IPS DF 6.9 (cell line): ENCODE measurements at regions not wholly inside any gene's neighbourhood (a gene's known extent, or its start where the extent isn't known, plus 50 kb on each side); places are given as distances from the start of the nearest gene placed in this dataset.

Experiments used
- DNase-seq: peaks from one replicate; pipeline ENCODE4 v3.0.0-alpha.2; 2013; ENCODE audit warnings: low read depth, low spot score
- H3K27ac ChIP-seq: one replicate; pipeline ENCODE4 v1.5.1; 2013; ENCODE audit warnings: low read length, control low read depth
- H3K27me3 ChIP-seq: 2 replicates; pipeline ENCODE4 v1.6.1; 2013; ENCODE audit warnings: mild to moderate bottlenecking, low read length; ENCODE audit not compliant: control insufficient read depth, insufficient read depth
- H3K36me3 ChIP-seq: 2 replicates; pipeline ENCODE4 v1.6.1; 2013; ENCODE audit warnings: low read length; ENCODE audit not compliant: control insufficient read depth, insufficient read depth
- H3K4me1 ChIP-seq: 2 replicates; pipeline ENCODE4 v1.6.1; 2013; ENCODE audit warnings: low read length; ENCODE audit not compliant: control insufficient read depth, insufficient read depth
- H3K4me3 ChIP-seq: 2 replicates; pipeline ENCODE4 v1.5.1; 2013; ENCODE audit warnings: mild to moderate bottlenecking, low read length
- H3K9me3 ChIP-seq: 2 replicates; pipeline ENCODE4 v1.6.1; 2013; ENCODE audit warnings: low read length, inconsistent platforms; ENCODE audit not compliant: control insufficient read depth, insufficient read depth
- WGBS: extraction: QIAGEN DNeasy Blood & Tissue Kit; methylation state at CpG from one replicate; pipeline ENCODE4 v1.1.7; 2013; ENCODE audit warnings: mixed read lengths, missing lambda C conversion rate; ENCODE audit not compliant: insufficient read length, insufficient coverage; 5-methylcytosine and 5-hydroxymethylcytosine counted together

GRCh38 chr3:63050548-63051177, 175.4 kb upstream of the CADPS start:
- peaks cover 1% of the 10 kb centered on the region; the same call in 1 of the 2 replicates for H3K4me1 ChIP-seq
- WGBS = no CpG with 5 or more reads among the region's 8 CpGs
- no peak for DNase-seq
- H3K27ac ChIP-seq = no peak overlapping the region
- no peaks in the 10 kb centered on the region for H3K27me3 ChIP-seq
- H3K36me3 ChIP-seq = no peaks in the 10 kb centered on the region
- no peaks in the 10 kb centered on the region for H3K9me3 ChIP-seq
- H3K4me3 ChIP-seq = no peak overlapping the region

- H3K9me3 ChIP-seq = no peaks in the 10 kb centered on the region
- no peak overlapping the region for H3K4me3 ChIP-seq
- H3K36me3 ChIP-seq = no peaks in the 10 kb centered on the region
- no peaks in the 10 kb centered on the region for H3K27me3 ChIP-seq
- H3K27ac ChIP-seq = no peak overlapping the region
- DNase-seq = no peak
- H3K4me1 ChIP-seq = peaks cover 1% of the 10 kb centered on the region; the same call in 1 of the 2 replicates
- WGBS = no CpG with 5 or more reads among the region's 5 CpGs
Observed at GRCh38 chr3:63051920-63052319, 176.7 kb upstream of the CADPS start.

- no peak for DNase-seq
- Histone ChIP-seq H3K4me3 (no peak overlapping the region), H3K36me3 (no peaks in the 10 kb centered on the region), H3K27me3 (no peaks in the 10 kb centered on the region), H3K9me3 (no peaks in the 10 kb centered on the region), H3K27ac (no peak overlapping the region), H3K4me1 (no peaks in the 10 kb centered on the region)
- no CpG with 5 or more reads among the region's 1 CpG for WGBS
Observed at GRCh38 chr3:63056932-63057331, 181.7 kb upstream of the CADPS start.

GRCh38 chr3:63060412-63060811, 185.2 kb upstream of the CADPS start:
- H3K27ac ChIP-seq = no peak overlapping the region
- no peaks in the 10 kb centered on the region for H3K36me3 ChIP-seq
- no peaks in the 10 kb centered on the region for H3K4me1 ChIP-seq
- H3K4me3 ChIP-seq = no peak overlapping the region
- H3K9me3 ChIP-seq = no peaks in the 10 kb centered on the region
- DNase-seq = no peak
- WGBS = no CpG with 5 or more reads among the region's 2 CpGs
- H3K27me3 ChIP-seq = no peaks in the 10 kb centered on the region

- Histone ChIP-seq H3K9me3 (no peaks in the 10 kb centered on the region), H3K27ac (no peak overlapping the region), H3K4me1 (no peaks in the 10 kb centered on the region), H3K27me3 (no peaks in the 10 kb centered on the region), H3K4me3 (no peak overlapping the region), H3K36me3 (no peaks in the 10 kb centered on the region)
- no CpG with 5 or more reads among the region's 5 CpGs for WGBS
- no peak for DNase-seq
Observed at GRCh38 chr3:63061449-63061848, 186.2 kb upstream of the CADPS start.

GRCh38 chr3:63064209-63064755, 189.1 kb upstream of the CADPS start:
- Histone ChIP-seq H3K27me3 (no peaks in the 10 kb centered on the region), H3K4me1 (no peaks in the 10 kb centered on the region), H3K9me3 (no peaks in the 10 kb centered on the region), H3K27ac (no peak overlapping the region), H3K4me3 (no peak overlapping the region), H3K36me3 (no peaks in the 10 kb centered on the region)
- no peak for DNase-seq
- WGBS = no CpG with 5 or more reads among the region's 1 CpG

GRCh38 chr3:63067999-63068645, 192.9 kb upstream of the CADPS start:
- WGBS = no CpG with 5 or more reads among the region's 3 CpGs
- Histone ChIP-seq H3K27me3 (no peaks in the 10 kb centered on the region), H3K4me3 (no peak overlapping the region), H3K4me1 (no peaks in the 10 kb centered on the region), H3K27ac (no peak overlapping the region), H3K36me3 (no peaks in the 10 kb centered on the region), H3K9me3 (no peaks in the 10 kb centered on the region)
- peak; percentile 43 for DNase-seq

- WGBS = no CpG with 5 or more reads among the region's 3 CpGs
- no peaks in the 10 kb centered on the region for H3K9me3 ChIP-seq
- H3K4me3 ChIP-seq = no peak overlapping the region
- no peaks in the 10 kb centered on the region for H3K4me1 ChIP-seq
- no peaks in the 10 kb centered on the region for H3K27me3 ChIP-seq
- DNase-seq = no peak
- no peak overlapping the region for H3K27ac ChIP-seq
- no peaks in the 10 kb centered on the region for H3K36me3 ChIP-seq
Observed at GRCh38 chr3:63069806-63070475, 194.7 kb upstream of the CADPS start.

GRCh38 chr3:63070476-63070810, 195.2 kb upstream of the CADPS start:
- H3K9me3 ChIP-seq = no peaks in the 10 kb centered on the region
- no peak overlapping the region for H3K27ac ChIP-seq
- H3K4me3 ChIP-seq = no peak overlapping the region
- no peak for DNase-seq
- no CpG with 5 or more reads among the region's 1 CpG for WGBS
- H3K36me3 ChIP-seq = no peaks in the 10 kb centered on the region
- no peaks in the 10 kb centered on the region for H3K4me1 ChIP-seq
- H3K27me3 ChIP-seq = no peaks in the 10 kb centered on the region

- Histone ChIP-seq H3K4me3 (no peak overlapping the region), H3K27ac (no peak overlapping the region), H3K27me3 (no peaks in the 10 kb centered on the region), H3K9me3 (no peaks in the 10 kb centered on the region), H3K36me3 (no peaks in the 10 kb centered on the region), H3K4me1 (no peaks in the 10 kb centered on the region)
- WGBS = no CpG with 5 or more reads among the region's 2 CpGs
- no peak for DNase-seq
Observed at GRCh38 chr3:63076357-63076756, 201.1 kb upstream of the CADPS start.
